ENCODE measurements at regions not wholly inside any gene's neighbourhood (a gene's known extent, or its start where the extent isn't known, plus 50 kb on each side); places are given as distances from the start of the nearest gene placed in this dataset.

DNA sequence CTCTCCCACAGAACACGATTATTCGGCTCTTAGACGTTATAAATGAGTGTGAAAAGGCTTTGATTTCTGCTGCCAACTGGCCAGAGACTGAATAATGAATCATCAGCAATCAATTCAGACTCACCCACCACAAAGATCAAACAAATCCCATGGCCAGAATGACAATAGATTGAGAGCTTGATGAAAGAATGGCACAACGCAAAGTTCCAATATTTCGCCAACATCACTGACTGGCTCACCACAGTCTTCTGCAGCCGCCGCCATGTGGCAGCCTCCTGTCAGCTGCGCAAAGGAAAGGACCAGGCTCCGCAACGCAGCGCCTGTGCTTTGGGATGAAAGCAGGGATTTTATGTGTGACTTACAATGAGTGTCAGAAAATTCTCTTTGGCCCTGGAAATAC is 104.4 kb upstream of the SOX11 start:
- TF ChIP-seq, protein P1, sequence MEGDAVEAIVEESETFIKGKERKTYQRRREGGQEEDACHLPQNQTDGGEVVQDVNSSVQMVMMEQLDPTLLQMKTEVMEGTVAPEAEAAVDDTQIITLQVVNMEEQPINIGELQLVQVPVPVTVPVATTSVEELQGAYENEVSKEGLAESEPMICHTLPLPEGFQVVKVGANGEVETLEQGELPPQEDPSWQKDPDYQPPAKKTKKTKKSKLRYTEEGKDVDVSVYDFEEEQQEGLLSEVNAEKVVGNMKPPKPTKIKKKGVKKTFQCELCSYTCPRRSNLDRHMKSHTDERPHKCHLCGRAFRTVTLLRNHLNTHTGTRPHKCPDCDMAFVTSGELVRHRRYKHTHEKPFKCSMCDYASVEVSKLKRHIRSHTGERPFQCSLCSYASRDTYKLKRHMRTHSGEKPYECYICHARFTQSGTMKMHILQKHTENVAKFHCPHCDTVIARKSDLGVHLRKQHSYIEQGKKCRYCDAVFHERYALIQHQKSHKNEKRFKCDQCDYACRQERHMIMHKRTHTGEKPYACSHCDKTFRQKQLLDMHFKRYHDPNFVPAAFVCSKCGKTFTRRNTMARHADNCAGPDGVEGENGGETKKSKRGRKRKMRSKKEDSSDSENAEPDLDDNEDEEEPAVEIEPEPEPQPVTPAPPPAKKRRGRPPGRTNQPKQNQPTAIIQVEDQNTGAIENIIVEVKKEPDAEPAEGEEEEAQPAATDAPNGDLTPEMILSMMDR (IDR thresholded peaks at IDR 0.05; ENCODE audit: extremely low read depth, missing control alignments) = no peak
- DNase-seq (ENCODE audit: low spot score) = no peak

DNA sequence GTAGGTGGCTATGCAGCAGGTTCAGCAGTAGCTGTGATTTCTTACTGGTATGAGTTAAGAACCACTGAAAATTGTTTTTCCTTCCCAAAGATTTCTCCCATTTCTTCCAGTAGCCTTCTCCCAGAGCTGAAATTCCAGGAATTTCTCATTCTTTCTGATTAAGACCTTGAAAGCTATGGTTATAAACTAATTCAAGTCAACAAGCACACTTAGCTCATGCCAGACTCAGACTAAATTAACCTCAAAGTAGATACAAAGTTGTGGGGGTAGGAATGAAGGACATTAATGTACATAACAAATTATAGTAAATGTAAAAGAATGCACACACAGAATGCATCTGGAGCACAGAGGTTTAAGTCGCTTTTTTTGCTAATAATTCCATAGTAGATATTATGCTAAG is 103.6 kb upstream of the SOX11 start:
- no peak for DNase-seq (ENCODE audit: low spot score)
- TF ChIP-seq, protein P1 (IDR thresholded peaks at IDR 0.05; ENCODE audit: extremely low read depth, missing control alignments) = no peak

DNA sequence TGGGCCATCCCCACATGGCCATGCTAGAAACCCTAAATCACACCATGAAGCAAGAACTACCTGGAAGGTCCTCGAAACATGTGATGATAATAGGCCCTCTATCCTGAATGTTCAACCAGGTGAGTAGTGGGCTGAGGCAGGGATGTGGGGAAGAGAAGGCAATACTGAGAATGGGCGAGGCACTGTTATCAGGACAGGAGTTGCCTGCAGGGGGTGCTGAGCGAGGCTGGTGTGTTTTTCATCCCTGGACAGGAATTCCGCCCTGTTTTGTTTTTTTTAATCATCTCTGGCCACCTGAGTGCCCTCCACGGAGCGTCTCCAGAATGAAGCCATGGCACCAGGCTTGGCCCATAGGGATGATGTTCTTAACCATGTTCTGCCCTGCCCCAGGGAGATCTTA is 103.0 kb upstream of the SOX11 start:
- TF ChIP-seq, protein P1 (IDR thresholded peaks at IDR 0.05; ENCODE audit: extremely low read depth, missing control alignments) = no peak
- DNase-seq (ENCODE audit: low spot score) = no peak

DNA sequence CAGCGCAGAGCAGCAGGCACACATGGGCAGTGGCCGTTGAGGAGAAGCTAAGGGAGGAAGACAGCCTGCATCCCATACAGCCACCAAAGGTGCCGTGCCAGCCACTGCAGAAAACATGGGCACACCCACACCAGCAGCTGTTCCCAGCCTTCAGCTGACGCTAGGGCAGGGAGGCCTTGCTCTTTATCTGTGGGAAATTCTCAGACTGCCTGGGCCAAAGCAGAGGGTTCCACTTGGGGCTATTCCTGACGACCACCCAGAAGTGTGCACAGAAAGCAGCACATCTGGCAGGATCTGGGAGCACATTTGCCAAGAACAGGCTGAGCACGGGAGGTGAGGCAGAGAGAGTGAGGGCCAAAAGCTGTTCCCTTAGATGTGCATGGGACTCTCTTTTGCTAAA is 101.3 kb upstream of the SOX11 start:
- no peak for DNase-seq (ENCODE audit: low spot score)
- TF ChIP-seq, protein P1 (IDR thresholded peaks at IDR 0.05; ENCODE audit: extremely low read depth, missing control alignments) = no peak

DNA sequence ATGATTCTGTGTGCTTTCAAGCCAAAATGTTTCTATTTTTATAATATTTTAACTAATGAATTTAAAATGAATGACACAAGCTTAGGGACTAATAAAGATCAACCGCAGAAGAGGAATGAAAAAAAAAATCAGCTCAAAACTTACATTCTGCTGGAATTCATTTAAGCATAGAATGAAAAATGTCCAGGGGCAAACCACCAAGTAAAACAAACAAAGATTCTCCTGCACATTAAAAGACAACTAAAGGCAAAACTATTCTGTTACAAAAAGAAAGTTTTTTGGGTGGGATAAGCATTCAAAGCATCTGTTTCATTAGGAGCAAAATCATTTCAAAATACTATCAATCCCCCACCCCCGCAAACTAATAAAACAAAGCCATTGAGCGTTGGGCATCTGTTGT is 99.3 kb upstream of the SOX11 start:
- TF ChIP-seq, protein P1 (IDR thresholded peaks at IDR 0.05; ENCODE audit: extremely low read depth, missing control alignments) = no peak
- DNase-seq (ENCODE audit: low spot score) = no peak

DNA sequence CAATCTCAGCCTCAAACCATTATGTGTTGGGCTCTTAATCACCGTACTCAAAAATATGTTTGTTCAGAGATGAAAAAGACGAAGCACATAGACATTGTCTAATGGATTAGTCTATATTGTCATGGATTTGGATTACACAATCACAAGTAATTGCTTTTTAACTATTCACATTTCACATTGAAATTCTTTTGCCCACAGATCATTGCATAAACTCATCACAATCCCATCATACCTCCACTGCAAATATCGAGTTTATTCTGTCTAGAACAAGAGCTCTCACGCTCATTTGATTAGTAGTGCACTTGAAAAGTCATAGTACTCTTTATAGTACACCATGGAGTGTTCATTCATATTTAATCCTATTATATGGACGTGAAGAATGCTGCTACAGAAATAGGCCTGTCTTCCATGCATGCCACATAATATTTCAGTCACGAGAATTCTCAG is 97.9 kb upstream of the SOX11 start:
- no peak for DNase-seq (ENCODE audit: low spot score)
- TF ChIP-seq, protein P1 (IDR thresholded peaks at IDR 0.05; ENCODE audit: extremely low read depth, missing control alignments) = no peak

DNA sequence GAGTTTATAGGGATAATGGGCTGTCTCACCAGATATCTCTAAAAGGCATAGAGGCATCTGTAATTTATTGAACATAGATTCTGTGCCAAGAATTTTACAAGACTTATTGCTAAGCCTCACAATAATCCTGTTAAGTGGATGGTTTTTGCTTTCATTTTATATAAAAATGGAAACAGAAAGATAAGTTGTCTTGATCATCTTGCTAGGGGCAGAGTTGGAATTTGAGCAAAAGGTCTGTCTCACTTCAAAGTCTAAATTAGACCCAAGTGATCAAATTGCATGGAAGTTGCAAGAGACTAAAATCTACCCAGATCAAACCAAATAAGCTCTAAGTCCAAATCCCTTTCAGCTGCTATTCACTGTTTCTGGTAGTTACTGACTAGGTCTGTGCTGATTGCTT is 95.3 kb upstream of the SOX11 start:
- TF ChIP-seq, protein P1 (IDR thresholded peaks at IDR 0.05; ENCODE audit: extremely low read depth, missing control alignments) = no peak
- DNase-seq (ENCODE audit: low spot score) = no peak

Measured in GM20000 (cell line).